Mucosa of descending colon (tissue), 3 donors: ENCODE measurements at regions not wholly inside any gene's neighbourhood (a gene's known extent, or its start where the extent isn't known, plus 50 kb on each side); places are given as distances from the start of the nearest gene placed in this dataset.

Experiments
- ATAC-seq: fragments of 200-7000 bp; cut with Tn5 transposase; one replicate; pipeline ENCODE4 v1.9.1; 2020; ENCODE audit warnings: mild to moderate bottlenecking, moderate library complexity
- DNase-seq, 3 donors: peaks; one replicate each; pipeline ENCODE4 v3.0.0-alpha.2; 2020
- H3K36me3 ChIP-seq: fragments of 200-600 bp; one replicate; pipeline ENCODE4 v1.8.0; 2021; ENCODE audit warnings: low read depth, mild to moderate bottlenecking
- H3K4me1 ChIP-seq: fragments of 200-600 bp; one replicate; pipeline ENCODE4 v1.8.0; 2021; ENCODE audit warnings: low read depth, mild to moderate bottlenecking
- H3K4me3 ChIP-seq: fragments of 200-600 bp; one replicate; pipeline ENCODE4 v1.8.0; 2021; ENCODE audit warnings: mild to moderate bottlenecking
- H3K9me3 ChIP-seq: fragments of 200-600 bp; one replicate; pipeline ENCODE4 v1.8.0; 2021; ENCODE audit warnings: mild to moderate bottlenecking
- CTCF ChIP-seq: fragments of 200-600 bp; IDR thresholded peaks from one replicate; pipeline ENCODE4 v1.8.0; 2022; ENCODE audit warnings: antibody characterized with exemption, mild to moderate bottlenecking
- intact Hi-C, 2 donors: fragments of 100-400 bp; cut with DNase I in 1 of 2; cut with micrococcal nuclease in 1 of 2; formaldehyde crosslinking; loops; one replicate each; pipeline versions ENCODE4 v1.11.0 to v1.11.1; 2022; cut with DNase I, micrococcal nuclease
- donor health status: DM: no; HTN: no; CAD: no; lungs with moderate emphysema.
- donor health status: DM: no; HTN: no; CAD: no.
- donor health status: DM: no; HTN: yes; CAD: no.

GRCh38 chr10:29843143-29843542 is 208.4 kb upstream of the SVIL start:
- Histone ChIP-seq H3K4me1 (no peaks in the 10 kb centered on the region), H3K36me3 (no peaks in the 10 kb centered on the region), H3K4me3 (no peak overlapping the region), H3K9me3 (no peaks in the 10 kb centered on the region)
- TF ChIP-seq CTCF, result no peak
- DNase-seq, result no peak
- intact Hi-C loops, result no loop called here
- ATAC-seq, result no peak

DNA sequence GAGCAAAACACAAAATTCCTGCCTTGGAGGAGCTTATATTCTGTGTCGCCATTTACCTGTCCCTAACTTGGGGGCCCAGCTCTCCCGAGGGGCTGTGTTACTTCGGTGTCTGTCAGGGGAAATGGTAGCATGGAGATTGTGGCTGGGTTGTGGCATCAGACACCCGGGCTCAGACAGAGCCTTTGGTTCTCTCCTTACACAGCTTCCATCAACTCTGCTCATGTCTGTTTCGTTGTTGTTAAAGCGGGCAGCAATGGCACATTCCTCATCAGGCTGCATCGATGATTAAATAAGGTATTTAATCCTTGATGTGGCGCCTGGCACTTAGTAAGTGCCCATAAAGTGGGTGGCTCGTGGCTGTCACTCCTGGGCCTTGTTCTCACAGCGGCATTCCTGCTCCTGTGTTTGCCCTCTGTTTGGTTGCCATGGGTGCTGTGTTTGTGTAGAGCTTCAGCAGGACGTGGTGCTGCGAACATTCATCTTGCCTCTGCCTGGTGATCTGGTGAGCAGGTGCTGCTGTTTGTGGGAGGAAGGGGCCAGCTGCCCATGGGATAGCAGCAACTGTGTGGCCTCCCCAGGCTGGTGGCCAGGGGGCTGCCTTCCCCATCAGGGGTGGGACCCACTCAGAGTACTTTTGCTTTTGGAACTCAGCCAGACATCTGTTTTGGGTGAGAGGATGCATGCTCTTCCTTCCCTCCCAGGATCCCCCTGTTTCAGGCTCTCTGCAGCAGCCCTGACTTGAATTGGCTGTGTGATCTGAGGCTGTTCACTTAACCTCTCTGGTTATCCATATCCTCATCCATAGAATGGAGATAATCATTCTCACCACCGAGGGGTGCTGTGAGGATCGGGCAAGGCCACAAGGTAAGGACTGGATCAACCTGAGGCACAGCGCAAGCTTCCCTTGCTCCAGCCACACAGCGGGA is 207.2 kb upstream of the SVIL start:
- intact Hi-C loops, result no loop called here
- ATAC-seq (peak; percentile 82), DNase-seq (peak in 1 of 3 donors; percentile 12)
- Histone ChIP-seq H3K36me3 (no peaks in the 10 kb centered on the region), H3K9me3 (no peaks in the 10 kb centered on the region), H3K4me1 (no peaks in the 10 kb centered on the region), H3K4me3 (no peak overlapping the region)
- no peak for TF ChIP-seq CTCF

- Histone ChIP-seq H3K4me3 (no peak overlapping the region), H3K4me1 (no peaks in the 10 kb centered on the region), H3K9me3 (no peaks in the 10 kb centered on the region), H3K36me3 (no peaks in the 10 kb centered on the region)
- DNase-seq, result peak in 1 of 3 donors; percentile 13
- TF ChIP-seq CTCF, result no peak
- intact Hi-C loops, result no loop called here
- ATAC-seq, result peak; percentile 61
These were observed 205.9 kb upstream of the SVIL start for GRCh38 chr10:29840516-29841276.

DNA sequence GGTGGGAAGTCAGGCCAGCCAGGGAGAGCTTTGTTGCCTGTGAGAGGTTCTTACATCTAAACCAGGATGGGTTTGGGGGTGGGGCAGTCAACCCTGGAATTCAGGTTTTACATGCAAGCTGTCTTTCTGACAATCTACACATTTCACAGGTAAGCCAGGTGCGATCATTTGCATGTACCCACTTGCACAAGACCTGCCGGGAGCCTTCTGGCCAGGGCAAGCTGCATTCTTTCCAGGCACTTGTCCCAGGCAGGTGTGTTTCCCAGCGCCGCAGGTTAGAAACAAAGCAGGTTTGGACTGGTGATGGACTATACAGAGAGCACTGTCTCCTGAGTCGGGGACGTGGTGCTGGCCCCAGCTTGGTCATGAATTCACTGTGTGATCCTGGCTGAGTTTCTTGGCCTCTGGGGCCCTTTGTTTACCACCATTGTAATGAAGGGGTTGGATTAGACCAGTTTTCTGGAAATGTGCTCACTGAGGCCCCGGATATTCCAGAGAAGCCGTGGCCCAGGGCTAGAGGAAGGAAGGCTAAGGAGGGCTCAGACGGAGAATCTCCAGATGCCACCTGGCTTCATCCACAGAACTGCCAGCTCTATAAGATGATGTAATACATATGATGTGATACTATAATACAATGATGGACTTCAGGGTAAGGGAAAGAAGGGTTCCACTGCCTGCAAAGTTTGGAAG is 205.2 kb upstream of the SVIL start:
- Histone ChIP-seq H3K9me3 (no peaks in the 10 kb centered on the region), H3K36me3 (no peaks in the 10 kb centered on the region), H3K4me3 (no peak overlapping the region), H3K4me1 (no peaks in the 10 kb centered on the region)
- intact Hi-C loops, result no loop called here
- no peak for DNase-seq
- ATAC-seq, result no peak
- no peak for TF ChIP-seq CTCF

- Histone ChIP-seq H3K36me3 (no peaks in the 10 kb centered on the region), H3K9me3 (no peaks in the 10 kb centered on the region), H3K4me1 (no peaks in the 10 kb centered on the region), H3K4me3 (no peak overlapping the region)
- DNase-seq, result peak in 1 of 3 donors; percentile 10
- TF ChIP-seq CTCF, result no peak
- intact Hi-C loops, result no loop called here
- peak; percentile 23 for ATAC-seq
These were observed 203.8 kb upstream of the SVIL start for GRCh38 chr10:29838539-29838938.
